Kidney capillary endothelial cell (primary cell): ENCODE measurements at regions not wholly inside any gene's neighbourhood (a gene's known extent, or its start where the extent isn't known, plus 50 kb on each side); places are given as distances from the start of the nearest gene placed in this dataset.
"Not testable (repeated sequence)": the region's sequence is repeated elsewhere in the genome, so short reads cannot be mapped to it uniquely, and the experiment has no call there.

Experiments used
- DNase-seq: peaks from one replicate; pipeline ENCODE4 v3.0.0-alpha.2; 2018; ENCODE audit warnings: low spot score

GRCh38 chr6:168851460-168852375, 401.9 kb downstream of the THBS2 start:
- DNase-seq, result no peak

GRCh38 chr6:168850027-168850736, 403.5 kb downstream of the THBS2 start:
- DNase-seq, result not testable (repeated sequence)

- DNase-seq, result no peak
Observed at GRCh38 chr6:168849459-168849858, 404.2 kb downstream of the THBS2 start.

GRCh38 chr6:168848797-168849196, 404.8 kb downstream of the THBS2 start:
- DNase-seq, result no peak

GRCh38 chr6:168844821-168845609, 404.0 kb downstream of the SMOC2 start:
- no peak for DNase-seq

GRCh38 chr6:168842632-168843212, 401.7 kb downstream of the SMOC2 start:
- not testable (repeated sequence) for DNase-seq

GRCh38 chr6:168841609-168842278, 400.8 kb downstream of the SMOC2 start:
- no peak for DNase-seq

- DNase-seq, result not testable (repeated sequence)
Observed at GRCh38 chr6:168840932-168841331, 399.9 kb downstream of the SMOC2 start.

GRCh38 chr6:168840299-168840698, 399.3 kb downstream of the SMOC2 start:
- not testable (repeated sequence) for DNase-seq

- no peak for DNase-seq
Observed at GRCh38 chr6:168838037-168838399, 397.0 kb downstream of the SMOC2 start.

- no peak for DNase-seq
Observed at GRCh38 chr6:168837254-168838036, 396.5 kb downstream of the SMOC2 start.

- DNase-seq, result no peak
Observed at GRCh38 chr6:168835991-168836390, 395.0 kb downstream of the SMOC2 start.

- no peak for DNase-seq
Observed at GRCh38 chr6:168834801-168835200, 393.8 kb downstream of the SMOC2 start.

- no peak for DNase-seq
Observed at GRCh38 chr6:168834042-168834587, 393.1 kb downstream of the SMOC2 start.

- no peak for DNase-seq
Observed at GRCh38 chr6:168828800-168829199, 387.8 kb downstream of the SMOC2 start.

GRCh38 chr6:168828035-168828434, 387.1 kb downstream of the SMOC2 start:
- no peak for DNase-seq

- no peak for DNase-seq
Observed at GRCh38 chr6:168827586-168827871, 386.5 kb downstream of the SMOC2 start.

- no peak for DNase-seq
Observed at GRCh38 chr6:168826726-168827585, 386.0 kb downstream of the SMOC2 start.

GRCh38 chr6:168826078-168826390, 385.1 kb downstream of the SMOC2 start:
- DNase-seq, result no peak
